ENCODE measurements at regions not wholly inside any gene's neighbourhood (a gene's known extent, or its start where the extent isn't known, plus 50 kb on each side); places are given as distances from the start of the nearest gene placed in this dataset.

DNA sequence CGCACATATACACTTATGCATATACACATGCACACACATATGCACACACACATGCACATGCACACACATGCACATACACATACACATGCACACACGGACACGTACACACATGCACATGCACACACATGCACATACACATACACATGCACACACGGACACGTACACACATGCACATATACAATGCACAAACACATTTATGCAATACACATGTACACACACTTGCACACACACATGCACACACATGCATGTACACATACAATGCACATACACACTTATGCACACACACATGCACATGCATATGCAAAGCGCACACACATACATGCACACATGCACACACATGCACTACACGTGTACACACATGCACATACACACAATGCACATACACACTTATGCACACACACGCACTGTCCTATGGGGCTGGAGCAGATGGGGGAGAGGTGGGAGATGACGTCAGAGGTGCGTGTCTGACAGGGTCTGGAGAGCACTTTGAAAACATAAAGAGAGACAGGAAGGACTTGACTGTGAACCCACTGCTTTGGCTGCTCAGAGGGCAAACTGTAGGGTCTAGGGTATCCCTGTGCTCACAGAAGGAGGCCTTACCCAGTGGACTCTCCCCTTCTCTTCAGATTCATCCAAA, 108.2 kb downstream of the UQCRFS1 start:
- TF ChIP-seq, protein P1, sequence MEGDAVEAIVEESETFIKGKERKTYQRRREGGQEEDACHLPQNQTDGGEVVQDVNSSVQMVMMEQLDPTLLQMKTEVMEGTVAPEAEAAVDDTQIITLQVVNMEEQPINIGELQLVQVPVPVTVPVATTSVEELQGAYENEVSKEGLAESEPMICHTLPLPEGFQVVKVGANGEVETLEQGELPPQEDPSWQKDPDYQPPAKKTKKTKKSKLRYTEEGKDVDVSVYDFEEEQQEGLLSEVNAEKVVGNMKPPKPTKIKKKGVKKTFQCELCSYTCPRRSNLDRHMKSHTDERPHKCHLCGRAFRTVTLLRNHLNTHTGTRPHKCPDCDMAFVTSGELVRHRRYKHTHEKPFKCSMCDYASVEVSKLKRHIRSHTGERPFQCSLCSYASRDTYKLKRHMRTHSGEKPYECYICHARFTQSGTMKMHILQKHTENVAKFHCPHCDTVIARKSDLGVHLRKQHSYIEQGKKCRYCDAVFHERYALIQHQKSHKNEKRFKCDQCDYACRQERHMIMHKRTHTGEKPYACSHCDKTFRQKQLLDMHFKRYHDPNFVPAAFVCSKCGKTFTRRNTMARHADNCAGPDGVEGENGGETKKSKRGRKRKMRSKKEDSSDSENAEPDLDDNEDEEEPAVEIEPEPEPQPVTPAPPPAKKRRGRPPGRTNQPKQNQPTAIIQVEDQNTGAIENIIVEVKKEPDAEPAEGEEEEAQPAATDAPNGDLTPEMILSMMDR (IDR thresholded peaks at IDR 0.05), result no peak
- TF ChIP-seq POLR2A (IDR thresholded peaks at IDR 0.05), result no peak
